ENCODE measurements at regions not wholly inside any gene's neighbourhood (a gene's known extent, or its start where the extent isn't known, plus 50 kb on each side); places are given as distances from the start of the nearest gene placed in this dataset.

- no peaks in the 10 kb centered on the region for H3K79me2 ChIP-seq
- no peaks in the 10 kb centered on the region for H3K27me3 ChIP-seq (ENCODE audit: control insufficient read depth, insufficient read depth, low read length)
- H2AFZ ChIP-seq = no peak overlapping the region
- no peak overlapping the region for H3K4me3 ChIP-seq (ENCODE audit: low read depth, low read length)
- no peak overlapping the region for H3K4me2 ChIP-seq (ENCODE audit: low read length)
- H3K9ac ChIP-seq = no peak overlapping the region
- TF ChIP-seq, protein P1, sequence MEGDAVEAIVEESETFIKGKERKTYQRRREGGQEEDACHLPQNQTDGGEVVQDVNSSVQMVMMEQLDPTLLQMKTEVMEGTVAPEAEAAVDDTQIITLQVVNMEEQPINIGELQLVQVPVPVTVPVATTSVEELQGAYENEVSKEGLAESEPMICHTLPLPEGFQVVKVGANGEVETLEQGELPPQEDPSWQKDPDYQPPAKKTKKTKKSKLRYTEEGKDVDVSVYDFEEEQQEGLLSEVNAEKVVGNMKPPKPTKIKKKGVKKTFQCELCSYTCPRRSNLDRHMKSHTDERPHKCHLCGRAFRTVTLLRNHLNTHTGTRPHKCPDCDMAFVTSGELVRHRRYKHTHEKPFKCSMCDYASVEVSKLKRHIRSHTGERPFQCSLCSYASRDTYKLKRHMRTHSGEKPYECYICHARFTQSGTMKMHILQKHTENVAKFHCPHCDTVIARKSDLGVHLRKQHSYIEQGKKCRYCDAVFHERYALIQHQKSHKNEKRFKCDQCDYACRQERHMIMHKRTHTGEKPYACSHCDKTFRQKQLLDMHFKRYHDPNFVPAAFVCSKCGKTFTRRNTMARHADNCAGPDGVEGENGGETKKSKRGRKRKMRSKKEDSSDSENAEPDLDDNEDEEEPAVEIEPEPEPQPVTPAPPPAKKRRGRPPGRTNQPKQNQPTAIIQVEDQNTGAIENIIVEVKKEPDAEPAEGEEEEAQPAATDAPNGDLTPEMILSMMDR (IDR thresholded peaks at IDR 0.05) = no peak
- H3K36me3 ChIP-seq (ENCODE audit: control insufficient read depth, insufficient read depth, low read length) = no peaks in the 10 kb centered on the region
- no peaks in the 10 kb centered on the region for H3K9me3 ChIP-seq (ENCODE audit: control insufficient read depth, low read length)
- H3K4me1 ChIP-seq = no peaks in the 10 kb centered on the region
- H3K27ac ChIP-seq = no peak overlapping the region
These were observed 165.2 kb downstream of the GNAT3 start for GRCh38 chr7:80346704-80347103.

- no peaks in the 10 kb centered on the region for H3K27me3 ChIP-seq (ENCODE audit: control insufficient read depth, insufficient read depth, low read length)
- TF ChIP-seq, protein P1 (IDR thresholded peaks at IDR 0.05) = no peak
- no peaks in the 10 kb centered on the region for H3K9me3 ChIP-seq (ENCODE audit: control insufficient read depth, low read length)
- no peak overlapping the region for H2AFZ ChIP-seq
- H3K9ac ChIP-seq = no peak overlapping the region
- no peak overlapping the region for H3K4me3 ChIP-seq (ENCODE audit: low read depth, low read length)
- no peaks in the 10 kb centered on the region for H3K4me1 ChIP-seq
- H3K27ac ChIP-seq = no peak overlapping the region
- no peak overlapping the region for H3K4me2 ChIP-seq (ENCODE audit: low read length)
- H3K36me3 ChIP-seq (ENCODE audit: control insufficient read depth, insufficient read depth, low read length) = no peaks in the 10 kb centered on the region
- no peaks in the 10 kb centered on the region for H3K79me2 ChIP-seq
These were observed 176.2 kb downstream of the GNAT3 start for GRCh38 chr7:80335511-80336231.

GRCh38 chr7:80334908-80335307 lies 177.0 kb downstream of the GNAT3 start:
- Histone ChIP-seq H3K4me2 (ENCODE audit: low read length) (no peak overlapping the region), H3K4me1 (no peaks in the 10 kb centered on the region), H3K9ac (no peak overlapping the region), H3K36me3 (ENCODE audit: control insufficient read depth, insufficient read depth, low read length) (no peaks in the 10 kb centered on the region), H3K27me3 (ENCODE audit: control insufficient read depth, insufficient read depth, low read length) (no peaks in the 10 kb centered on the region), H3K79me2 (no peaks in the 10 kb centered on the region), H3K9me3 (ENCODE audit: control insufficient read depth, low read length) (no peaks in the 10 kb centered on the region), H2AFZ (no peak overlapping the region), H3K27ac (no peak overlapping the region), H3K4me3 (ENCODE audit: low read depth, low read length) (no peak overlapping the region)
- TF ChIP-seq, protein P1 (IDR thresholded peaks at IDR 0.05) = no peak

DNA sequence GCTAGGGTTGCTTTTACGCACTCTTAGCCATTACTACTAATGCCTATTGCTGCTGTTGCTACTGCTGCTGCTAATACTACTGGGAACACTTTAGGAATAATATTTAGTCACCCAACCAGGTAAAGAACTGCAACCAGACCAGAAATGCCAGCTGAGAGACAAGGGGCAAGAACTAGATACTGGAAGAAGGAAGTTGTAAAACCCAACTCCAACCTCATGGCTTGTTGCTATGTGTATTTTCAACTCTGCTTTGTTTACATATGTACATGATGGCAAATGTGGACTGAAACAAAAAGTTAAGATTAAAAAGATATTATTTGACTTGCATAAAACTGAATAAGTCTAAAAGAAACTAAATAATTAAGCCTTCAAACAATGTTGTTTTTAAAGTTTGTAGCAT lies 177.7 kb downstream of the GNAT3 start:
- H3K4me2 ChIP-seq (ENCODE audit: low read length) = no peak overlapping the region
- no peak overlapping the region for H3K9ac ChIP-seq
- TF ChIP-seq, protein P1 (IDR thresholded peaks at IDR 0.05) = no peak
- no peak overlapping the region for H3K4me3 ChIP-seq (ENCODE audit: low read depth, low read length)
- no peak overlapping the region for H3K27ac ChIP-seq
- no peaks in the 10 kb centered on the region for H3K4me1 ChIP-seq
- no peaks in the 10 kb centered on the region for H3K27me3 ChIP-seq (ENCODE audit: control insufficient read depth, insufficient read depth, low read length)
- H3K79me2 ChIP-seq = no peaks in the 10 kb centered on the region
- no peaks in the 10 kb centered on the region for H3K36me3 ChIP-seq (ENCODE audit: control insufficient read depth, insufficient read depth, low read length)
- no peak overlapping the region for H2AFZ ChIP-seq
- no peaks in the 10 kb centered on the region for H3K9me3 ChIP-seq (ENCODE audit: control insufficient read depth, low read length)

DNA sequence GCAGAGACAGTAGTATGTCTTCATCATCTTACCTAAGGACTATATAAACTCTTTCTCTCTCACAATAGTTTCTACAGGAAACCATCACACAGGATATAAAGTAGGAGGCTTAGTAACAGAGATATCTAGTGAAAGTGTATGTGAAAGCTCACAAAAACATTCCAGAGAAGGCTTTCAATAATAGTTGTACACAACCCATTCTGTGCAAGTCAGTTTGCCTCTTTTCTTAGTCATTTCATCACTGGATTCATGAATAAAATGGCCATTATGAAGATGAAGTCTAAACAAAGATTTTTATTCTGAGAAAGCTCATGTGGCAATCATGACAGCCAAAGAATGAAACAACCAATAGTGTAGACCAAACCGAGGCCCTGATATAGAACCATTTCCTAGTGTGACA lies 178.8 kb downstream of the GNAT3 start:
- Histone ChIP-seq H3K4me3 (ENCODE audit: low read depth, low read length) (no peak overlapping the region), H2AFZ (no peak overlapping the region), H3K9me3 (ENCODE audit: control insufficient read depth, low read length) (no peaks in the 10 kb centered on the region), H3K79me2 (no peaks in the 10 kb centered on the region), H3K27ac (no peak overlapping the region), H3K4me1 (no peaks in the 10 kb centered on the region), H3K36me3 (ENCODE audit: control insufficient read depth, insufficient read depth, low read length) (no peaks in the 10 kb centered on the region), H3K4me2 (ENCODE audit: low read length) (no peak overlapping the region), H3K27me3 (ENCODE audit: control insufficient read depth, insufficient read depth, low read length) (no peaks in the 10 kb centered on the region), H3K9ac (no peak overlapping the region)
- TF ChIP-seq, protein P1 (IDR thresholded peaks at IDR 0.05) = no peak
